DOHH2 (cell line): ENCODE measurements at regions not wholly inside any gene's neighbourhood (a gene's known extent, or its start where the extent isn't known, plus 50 kb on each side); places are given as distances from the start of the nearest gene placed in this dataset.

Experiments
- H3F3A ChIP-seq: fragments of 200-600 bp; sonication (generic), shearing (Covaris generic); 2 replicates; pipeline ENCODE4 v1.6.0; 2016; ENCODE audit warnings: antibody characterized with exemption, mild to moderate bottlenecking; ENCODE audit not compliant: control insufficient read depth, insufficient read depth
- H3K27ac ChIP-seq: fragments of 200-600 bp; sonication (generic); 2 replicates; pipeline ENCODE4 v1.5.1; 2014; ENCODE audit warnings: low read depth, mild to moderate bottlenecking, low read length, moderate library complexity
- H3K27me3 ChIP-seq: fragments of 200-600 bp; sonication (generic); 2 replicates; pipeline ENCODE4 v1.6.1; 2014; ENCODE audit warnings: mild to moderate bottlenecking, low read length, mixed read lengths; ENCODE audit not compliant: control insufficient read depth
- H3K36me3 ChIP-seq: fragments of 200-600 bp; sonication (generic); 2 replicates; pipeline ENCODE4 v1.6.1; 2014; ENCODE audit warnings: mild to moderate bottlenecking, low read length, moderate library complexity, mixed read lengths; ENCODE audit not compliant: control insufficient read depth
- H3K4me1 ChIP-seq: fragments of 200-600 bp; sonication (generic); 2 replicates; pipeline ENCODE4 v1.6.1; 2014; ENCODE audit warnings: mild to moderate bottlenecking, low read length, mixed read lengths; ENCODE audit not compliant: control insufficient read depth
- H3K4me2 ChIP-seq: fragments of 200-600 bp; sonication (generic); 2 replicates; pipeline ENCODE4 v1.6.0; 2014; ENCODE audit warnings: mild to moderate bottlenecking, low read length, moderate library complexity
- H3K4me3 ChIP-seq: fragments of 200-600 bp; sonication (generic); 2 replicates; pipeline ENCODE4 v1.5.1; 2014; ENCODE audit warnings: mild to moderate bottlenecking, low read length, mixed read lengths
- H3K79me2 ChIP-seq: fragments of 200-600 bp; sonication (generic); 2 replicates; pipeline ENCODE4 v1.6.1; 2014; ENCODE audit warnings: mild to moderate bottlenecking, low read length, mixed read lengths; ENCODE audit not compliant: control insufficient read depth
- H3K9me2 ChIP-seq: fragments of 200-600 bp; sonication (generic); replicated peaks from 2 replicates; pipeline ENCODE4 v1.6.1; 2014; ENCODE audit warnings: mild to moderate bottlenecking, low read length, mixed read lengths; ENCODE audit not compliant: control insufficient read depth
- H3K9me3 ChIP-seq: fragments of 200-600 bp; sonication (generic); 2 replicates; pipeline ENCODE4 v1.6.1; 2014; ENCODE audit warnings: antibody characterized with exemption, low read length, mixed read lengths; ENCODE audit not compliant: control insufficient read depth, insufficient read depth
- H4K20me1 ChIP-seq: fragments of 200-600 bp; sonication (generic); 2 replicates; pipeline ENCODE4 v1.6.0; 2014; ENCODE audit warnings: low read depth, mild to moderate bottlenecking, antibody characterized with exemption, low read length, moderate library complexity; ENCODE audit not compliant: control insufficient read depth, insufficient read depth
- CTCF ChIP-seq: fragments of 200-600 bp; sonication (generic); IDR thresholded peaks from one replicate; pipeline ENCODE4 v1.5.1; 2014; ENCODE audit warnings: antibody characterized with exemption, mild to moderate bottlenecking, low read depth, low read length; ENCODE audit not compliant: poor library complexity, severe bottlenecking
- EZH2phosphoT487 ChIP-seq: fragments of 200-600 bp; sonication (generic); IDR thresholded peaks from 2 replicates; pipeline ENCODE4 v1.6.1; 2017; ENCODE audit warnings: borderline replicate concordance, mild to moderate bottlenecking, antibody characterized with exemption, low read length, moderate library complexity, mixed read lengths

DNA sequence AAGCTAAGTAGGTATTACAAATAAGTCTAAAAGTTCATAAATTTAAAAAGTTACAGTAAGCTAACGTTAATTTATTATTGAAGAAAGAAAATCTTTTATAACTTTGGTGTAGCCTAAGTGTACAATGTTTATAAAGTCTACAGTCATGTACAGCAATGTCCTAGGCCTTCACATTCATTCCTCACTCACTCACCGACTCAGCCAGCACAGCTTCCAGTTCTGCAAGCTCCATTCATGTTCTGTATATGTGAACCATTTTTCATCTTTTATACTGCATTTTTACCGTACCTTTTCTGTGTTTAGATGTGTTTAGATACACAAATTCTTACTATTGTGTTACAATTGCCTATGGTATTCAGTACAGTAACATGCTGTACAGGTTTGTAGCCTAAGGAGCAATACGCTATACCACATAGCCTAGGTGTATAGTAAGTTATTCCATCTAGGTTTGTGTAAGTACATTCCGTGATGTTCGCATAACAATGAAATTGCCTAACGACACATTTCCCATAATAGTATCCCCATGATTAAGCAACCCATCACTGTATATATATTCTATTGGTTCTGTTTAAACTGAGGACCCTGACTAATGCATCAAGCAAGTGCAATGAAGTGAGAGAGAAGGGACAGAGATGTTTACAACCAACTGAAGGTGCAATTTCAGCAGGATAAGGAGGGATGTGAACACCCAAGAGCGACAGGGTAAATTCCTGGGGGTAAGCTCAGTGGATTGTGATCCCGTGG lies 88.9 kb upstream of the TRIO start:
- H3F3A ChIP-seq, result no peaks in the 10 kb centered on the region
- H3K79me2 ChIP-seq, result no peaks in the 10 kb centered on the region

DNA sequence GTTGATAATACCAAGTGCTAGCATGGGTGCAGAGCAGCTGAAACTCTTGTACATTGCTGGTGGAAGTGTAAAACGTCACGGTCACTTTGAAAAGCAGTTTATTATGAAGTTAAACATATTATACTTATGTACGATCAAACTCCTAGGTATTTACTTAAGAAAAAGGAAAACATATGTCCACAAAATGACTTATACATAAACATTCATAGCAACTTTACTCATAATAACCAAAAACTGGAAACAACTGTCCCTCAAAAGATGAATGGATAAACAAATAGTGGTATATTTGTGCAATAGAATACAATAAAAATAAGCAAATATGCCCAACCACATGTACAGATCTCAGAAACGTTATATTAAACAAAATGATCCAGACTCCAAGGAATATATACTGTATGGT lies 92.3 kb upstream of the TRIO start:
- no peak overlapping the region for H3K4me2 ChIP-seq
- no peaks in the 10 kb centered on the region for H3K9me3 ChIP-seq
- no peaks in the 10 kb centered on the region for H3K9me2 ChIP-seq
- TF ChIP-seq EZH2phosphoT487 (no peak), CTCF (no peak)
- no peaks in the 10 kb centered on the region for H4K20me1 ChIP-seq
- no peaks in the 10 kb centered on the region for H3K4me1 ChIP-seq
- no peak overlapping the region for H3K4me3 ChIP-seq
- no peaks in the 10 kb centered on the region for H3K36me3 ChIP-seq
- H3K79me2 ChIP-seq, result no peaks in the 10 kb centered on the region
- no peaks in the 10 kb centered on the region for H3K27me3 ChIP-seq
- H3K27ac ChIP-seq, result no peak overlapping the region
- H3F3A ChIP-seq, result no peaks in the 10 kb centered on the region

More for the DNA sequence above, 88.9 kb upstream of the TRIO start:
- Histone ChIP-seq H3K9me3 (no peaks in the 10 kb centered on the region), H3K4me3 (no peak overlapping the region), H3K27ac (no peak overlapping the region), H4K20me1 (no peaks in the 10 kb centered on the region), H3K4me2 (no peak overlapping the region), H3K4me1 (no peaks in the 10 kb centered on the region), H3K27me3 (no peaks in the 10 kb centered on the region), H3K9me2 (no peaks in the 10 kb centered on the region), H3K36me3 (no peaks in the 10 kb centered on the region)
- TF ChIP-seq EZH2phosphoT487 (no peak), CTCF (no peak)

DNA sequence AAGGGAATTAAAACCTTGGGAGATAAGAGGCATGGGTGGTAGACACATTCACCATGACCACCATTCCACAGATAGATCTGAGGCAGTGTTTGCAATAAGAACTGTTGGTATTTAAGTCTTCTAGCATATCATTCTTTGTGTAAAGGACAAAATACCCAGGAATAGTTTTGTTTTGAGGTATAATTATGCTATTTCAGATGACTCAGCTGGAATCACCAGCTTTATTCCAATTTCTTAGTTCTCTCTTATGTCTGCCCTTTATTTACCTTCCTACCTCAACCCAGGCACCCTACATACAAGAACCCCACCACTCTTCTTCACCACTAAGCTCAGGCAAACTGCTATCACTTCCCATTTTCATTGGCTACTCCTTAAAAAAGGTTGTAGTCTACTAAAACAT lies 94.7 kb upstream of the TRIO start:
- H3F3A ChIP-seq, result no peaks in the 10 kb centered on the region
- H3K36me3 ChIP-seq, result no peaks in the 10 kb centered on the region
- no peaks in the 10 kb centered on the region for H3K9me2 ChIP-seq
- H3K4me2 ChIP-seq, result no peak overlapping the region
- no peak for TF ChIP-seq CTCF
- TF ChIP-seq EZH2phosphoT487, result no peak
- no peaks in the 10 kb centered on the region for H3K9me3 ChIP-seq
- H3K27me3 ChIP-seq, result no peaks in the 10 kb centered on the region
- no peak overlapping the region for H3K27ac ChIP-seq
- H3K4me3 ChIP-seq, result no peak overlapping the region
- no peaks in the 10 kb centered on the region for H3K4me1 ChIP-seq
- H4K20me1 ChIP-seq, result no peaks in the 10 kb centered on the region
- H3K79me2 ChIP-seq, result no peaks in the 10 kb centered on the region
